IMR-90 (cell line): ENCODE measurements at regions not wholly inside any gene's neighbourhood (a gene's known extent, or its start where the extent isn't known, plus 50 kb on each side); places are given as distances from the start of the nearest gene placed in this dataset.

Experiments
- ATAC-seq: fragments of 200-7000 bp; cut with Tn5 transposase; 2 replicates; pipeline ENCODE4 v1.9.1; 2020; ENCODE audit warnings: low read depth, mild to moderate bottlenecking, moderate library complexity
- BruUV-seq: library from RNA; stranded (reverse); fragments of 400-500 nt; replicated peaks from 2 replicates; lab custom pipeline; 2021; lab: Mats Ljungman, UMichigan
- CTCF ChIA-PET: fragments of 300-600 bp; formaldehyde crosslinking; extraction: SDS; loops from one replicate; lab custom pipeline; 2021; ENCODE audit warnings: antibody characterized with exemption; lab: Yijun Ruan, JAX
- POLR2A ChIA-PET: fragments of 300-600 bp; sonication (Branson Sonifier 250); formaldehyde crosslinking; loops from one replicate; lab custom pipeline; 2022; ENCODE audit warnings: antibody characterized with exemption; ENCODE audit not compliant: unreplicated experiment; lab: Charles Lee
- DNase-seq: peaks from one replicate; pipeline ENCODE4 v3.0.0; 2013
- H2AFZ ChIP-seq: replicated peaks from 2 replicates; pipeline ENCODE3; 2013; ENCODE audit warnings: low read length, mild to moderate bottlenecking; ENCODE audit not compliant: poor library complexity
- H2AK5ac ChIP-seq: 2 replicates; pipeline ENCODE4 v1.6.1; 2013; ENCODE audit warnings: low read depth, low read length, inconsistent platforms
- H2AK9ac ChIP-seq: replicated peaks from 2 replicates; pipeline ENCODE3; 2013; ENCODE audit warnings: mild to moderate bottlenecking, low read depth, low read length, moderate library complexity; ENCODE audit not compliant: poor library complexity
- H2BK120ac ChIP-seq: 2 replicates; pipeline ENCODE4 v1.6.1; 2013; ENCODE audit warnings: low read depth, low read length, inconsistent platforms
- H2BK15ac ChIP-seq: 3 replicates; pipeline ENCODE4 v1.6.1; 2013; ENCODE audit warnings: low read depth, low read length, inconsistent platforms
- H2BK20ac ChIP-seq: 2 replicates; pipeline ENCODE4 v1.6.1; 2013; ENCODE audit warnings: low read depth, mild to moderate bottlenecking, inconsistent platforms, low read length, moderate library complexity
- H2BK5ac ChIP-seq: 2 replicates; pipeline ENCODE4 v1.6.1; 2013; ENCODE audit warnings: mild to moderate bottlenecking, low read depth, low read length, inconsistent platforms; ENCODE audit not compliant: poor library complexity, severe bottlenecking
- H3K14ac ChIP-seq: replicated peaks from 2 replicates; pipeline ENCODE4 v1.6.1; 2013; ENCODE audit warnings: low read depth, low read length, inconsistent platforms
- H3K18ac ChIP-seq: 2 replicates; pipeline ENCODE4 v1.6.1; 2013; ENCODE audit warnings: low read depth, low read length, control low read depth
- H3K23ac ChIP-seq: 2 replicates; pipeline ENCODE4 v1.6.1; 2013; ENCODE audit warnings: low read depth, low read length, inconsistent platforms
- H3K27ac ChIP-seq: 2 replicates; pipeline ENCODE4 v1.5.1; 2013; ENCODE audit warnings: mild to moderate bottlenecking, control low read depth, low read length; ENCODE audit not compliant: insufficient read depth
- H3K27me3 ChIP-seq: 2 replicates; pipeline ENCODE4 v1.6.1; 2013; ENCODE audit warnings: low read length; ENCODE audit not compliant: control insufficient read depth, insufficient read depth
- H3K36me3 ChIP-seq: 2 replicates; pipeline ENCODE4 v1.6.1; 2013; ENCODE audit warnings: low read length, mixed read lengths; ENCODE audit not compliant: control insufficient read depth, insufficient read depth
- H3K4ac ChIP-seq: 2 replicates; pipeline ENCODE4 v1.6.1; 2013; ENCODE audit warnings: low read depth, low read length, inconsistent platforms
- H3K4me1 ChIP-seq: 2 replicates; pipeline ENCODE4 v1.6.1; 2013; ENCODE audit warnings: low read length, mixed read lengths; ENCODE audit not compliant: control insufficient read depth, insufficient read depth
- H3K4me2 ChIP-seq: 2 replicates; pipeline ENCODE4 v1.6.1; 2013; ENCODE audit warnings: low read depth, mild to moderate bottlenecking, control low read depth, low read length, moderate library complexity
- H3K4me3 ChIP-seq: 2 replicates; pipeline ENCODE4 v1.5.1; 2013; ENCODE audit warnings: low read depth, mild to moderate bottlenecking, control low read depth, low read length, moderate library complexity; ENCODE audit not compliant: insufficient read depth
- H3K56ac ChIP-seq: 2 replicates; pipeline ENCODE4 v1.6.1; 2013; ENCODE audit warnings: low read length, inconsistent platforms; ENCODE audit not compliant: insufficient read depth; ENCODE audit errors: extremely low read depth
- H3K79me1 ChIP-seq, 2 experiments: 2 replicates each; pipeline ENCODE4 v1.6.1; 2013; ENCODE audit warnings: low read length in 2 of 2, inconsistent platforms in 1 of 2, low read depth in 1 of 2
- H3K9ac ChIP-seq: 2 replicates; pipeline ENCODE4 v1.6.1; 2013; ENCODE audit warnings: low read depth, low read length, control low read depth
- H3K9me1 ChIP-seq: 2 replicates; pipeline ENCODE4 v1.6.1; 2013; ENCODE audit warnings: low read length, inconsistent platforms; ENCODE audit not compliant: insufficient read depth
- H3K9me3 ChIP-seq: 2 replicates; pipeline ENCODE4 v1.6.1; 2013; ENCODE audit warnings: low read length; ENCODE audit not compliant: control insufficient read depth, insufficient read depth
- H4K20me1 ChIP-seq: 2 replicates; pipeline ENCODE4 v1.6.1; 2013; ENCODE audit warnings: low read length, inconsistent platforms; ENCODE audit not compliant: insufficient read depth
- H4K5ac ChIP-seq: 2 replicates; pipeline ENCODE4 v1.6.1; 2013; ENCODE audit warnings: mild to moderate bottlenecking, low read depth, low read length, control low read depth
- H4K8ac ChIP-seq, 2 experiments: 2 replicates each; pipeline ENCODE4 v1.6.1; 2013; ENCODE audit warnings: low read depth in 2 of 2, low read length in 2 of 2, control low read depth in 1 of 2, inconsistent platforms in 1 of 2
- H4K91ac ChIP-seq: 2 replicates; pipeline ENCODE4 v1.6.1; 2013; ENCODE audit warnings: low read depth, low read length, inconsistent platforms; ENCODE audit not compliant: insufficient read depth
- FOS ChIP-seq: fragments of 150-350 bp; IDR thresholded peaks from 2 replicates; pipeline ENCODE4 v1.6.1; 2016; ENCODE audit warnings: low read depth, low read length
- MAZ ChIP-seq: IDR thresholded peaks from 2 replicates; pipeline ENCODE4 v1.6.1; 2012; ENCODE audit warnings: low read depth, mild to moderate bottlenecking, low read length, improper control_type of control experiment, moderate library complexity, borderline replicate concordance
- NFE2L2 ChIP-seq: fragments of 150-350 bp; IDR thresholded peaks from 2 replicates; pipeline ENCODE4 v1.6.1; 2016; ENCODE audit warnings: low read depth, mild to moderate bottlenecking, low read length
- RCOR1 ChIP-seq: IDR thresholded peaks from 2 replicates; pipeline ENCODE4 v1.6.1; 2012; ENCODE audit warnings: mild to moderate bottlenecking, low read length, improper control_type of control experiment; ENCODE audit not compliant: insufficient replicate concordance
- USF2 ChIP-seq: fragments of 150-350 bp; IDR thresholded peaks from 2 replicates; pipeline ENCODE4 v1.6.1; 2017; ENCODE audit warnings: mild to moderate bottlenecking, antibody characterized with exemption, low read length, low read depth
- WGBS, 2 experiments: methylation state at CpG; one replicate each; pipeline versions ENCODE4 v1.1.5 to v1.1.7; 2013; ENCODE audit warnings: missing lambda C conversion rate in 2 of 2; ENCODE audit not compliant: insufficient read length in 1 of 2; ENCODE audit errors: extremely low coverage in 2 of 2; 5-methylcytosine and 5-hydroxymethylcytosine counted together
- dilution Hi-C: fragments of 300-500 bp; cut with HindIII; formaldehyde crosslinking; loops from one replicate; pipeline ENCODE4 v1.14.3; 2018; ENCODE audit warnings: low sequenced_read_pairs; ENCODE audit not compliant: unreplicated experiment
- in situ Hi-C: fragments of 300-500 bp; cut with MboI; formaldehyde crosslinking; loops from 3 replicates; pipeline ENCODE4 v1.14.3; 2019; ENCODE audit warnings: low sequenced_read_pairs, inconsistent platforms, mixed read lengths
- intact Hi-C: fragments of 100-400 bp; cut with micrococcal nuclease; formaldehyde crosslinking; loops from 2 replicates; pipeline ENCODE4 v1.10.0; 2022
- TF ChIP-seq, protein P1 (sequence below): conservative IDR thresholded peaks from 2 replicates; pipeline ENCODE4 v1.5.1; 2012; ENCODE audit warnings: mild to moderate bottlenecking, low read depth, low read length, improper control_type of control experiment
- TF ChIP-seq, protein P2 (sequence below): fragments of 150-350 bp; IDR thresholded peaks from 2 replicates; pipeline ENCODE4 v1.6.1; 2016; ENCODE audit warnings: low read depth, mild to moderate bottlenecking, low read length, moderate library complexity, borderline replicate concordance

DNA sequence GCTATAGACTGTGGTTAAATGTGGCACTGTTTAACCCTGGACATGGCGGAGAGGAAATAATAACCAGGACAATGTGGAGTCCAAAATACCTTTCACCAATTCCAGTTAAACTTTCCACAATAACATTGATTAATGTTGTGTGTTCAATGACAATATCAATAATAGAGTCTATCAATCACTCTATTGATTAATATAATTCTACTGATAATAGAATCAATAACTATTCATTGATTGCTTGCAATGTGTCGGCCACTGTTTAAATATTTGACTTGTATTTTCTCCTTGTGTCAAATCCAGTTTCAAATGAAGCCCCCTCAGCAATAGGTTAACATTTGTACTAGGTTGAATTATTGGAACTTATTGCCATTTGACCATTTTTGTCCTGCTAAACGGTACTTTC is 187.0 kb downstream of the PTPN20 start:
- H2AK5ac ChIP-seq, result no peak overlapping the region
- H3K27me3 ChIP-seq, result no peaks in the 10 kb centered on the region
- WGBS, 2 experiments, result no CpG with 5 or more reads among the region's 3 CpGs
- TF ChIP-seq RCOR1 (no peak), USF2 (no peak), NFE2L2 (no peak), MAZ (no peak), FOS (no peak)
- TF ChIP-seq, protein P1, sequence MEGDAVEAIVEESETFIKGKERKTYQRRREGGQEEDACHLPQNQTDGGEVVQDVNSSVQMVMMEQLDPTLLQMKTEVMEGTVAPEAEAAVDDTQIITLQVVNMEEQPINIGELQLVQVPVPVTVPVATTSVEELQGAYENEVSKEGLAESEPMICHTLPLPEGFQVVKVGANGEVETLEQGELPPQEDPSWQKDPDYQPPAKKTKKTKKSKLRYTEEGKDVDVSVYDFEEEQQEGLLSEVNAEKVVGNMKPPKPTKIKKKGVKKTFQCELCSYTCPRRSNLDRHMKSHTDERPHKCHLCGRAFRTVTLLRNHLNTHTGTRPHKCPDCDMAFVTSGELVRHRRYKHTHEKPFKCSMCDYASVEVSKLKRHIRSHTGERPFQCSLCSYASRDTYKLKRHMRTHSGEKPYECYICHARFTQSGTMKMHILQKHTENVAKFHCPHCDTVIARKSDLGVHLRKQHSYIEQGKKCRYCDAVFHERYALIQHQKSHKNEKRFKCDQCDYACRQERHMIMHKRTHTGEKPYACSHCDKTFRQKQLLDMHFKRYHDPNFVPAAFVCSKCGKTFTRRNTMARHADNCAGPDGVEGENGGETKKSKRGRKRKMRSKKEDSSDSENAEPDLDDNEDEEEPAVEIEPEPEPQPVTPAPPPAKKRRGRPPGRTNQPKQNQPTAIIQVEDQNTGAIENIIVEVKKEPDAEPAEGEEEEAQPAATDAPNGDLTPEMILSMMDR, result no peak
- TF ChIP-seq, protein P2, sequence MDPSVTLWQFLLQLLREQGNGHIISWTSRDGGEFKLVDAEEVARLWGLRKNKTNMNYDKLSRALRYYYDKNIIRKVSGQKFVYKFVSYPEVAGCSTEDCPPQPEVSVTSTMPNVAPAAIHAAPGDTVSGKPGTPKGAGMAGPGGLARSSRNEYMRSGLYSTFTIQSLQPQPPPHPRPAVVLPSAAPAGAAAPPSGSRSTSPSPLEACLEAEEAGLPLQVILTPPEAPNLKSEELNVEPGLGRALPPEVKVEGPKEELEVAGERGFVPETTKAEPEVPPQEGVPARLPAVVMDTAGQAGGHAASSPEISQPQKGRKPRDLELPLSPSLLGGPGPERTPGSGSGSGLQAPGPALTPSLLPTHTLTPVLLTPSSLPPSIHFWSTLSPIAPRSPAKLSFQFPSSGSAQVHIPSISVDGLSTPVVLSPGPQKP, result no peak
- H2AFZ ChIP-seq, result no peak overlapping the region
- ChIA-PET CTCF (no interaction called here), POLR2A (no interaction called here)
- in situ Hi-C loops, result no loop called here
- intact Hi-C loops, result no loop called here
- H4K91ac ChIP-seq, result no peak overlapping the region
- no peak for ATAC-seq
- no peak overlapping the region for H3K4me3 ChIP-seq
- H2BK120ac ChIP-seq, result no peak overlapping the region
- H3K4me2 ChIP-seq, result no peak overlapping the region
- H3K18ac ChIP-seq, result no peak overlapping the region
- H4K8ac ChIP-seq, result no peak overlapping the region
- H3K23ac ChIP-seq, result no peak overlapping the region
- no peak for DNase-seq
- no peak overlapping the region for H2BK5ac ChIP-seq
- H3K9me3 ChIP-seq, result peaks cover 7% of the 10 kb centered on the region; the same call in 1 of the 2 replicates
- no peak overlapping the region for H3K4ac ChIP-seq
- H3K56ac ChIP-seq, result no peak overlapping the region
- H4K5ac ChIP-seq, result no peak overlapping the region
- no peaks in the 10 kb centered on the region for H3K79me1 ChIP-seq
- no peak overlapping the region for H3K9ac ChIP-seq
- no peak overlapping the region for H2BK15ac ChIP-seq
- H2BK20ac ChIP-seq, result no peak overlapping the region
- dilution Hi-C loops, result no loop called here
- H3K4me1 ChIP-seq, result no peaks in the 10 kb centered on the region
- no peaks in the 10 kb centered on the region for H3K36me3 ChIP-seq
- no peak overlapping the region for H2AK9ac ChIP-seq
- BruUV-seq, result no TSS peak
- no peaks in the 10 kb centered on the region for H4K20me1 ChIP-seq
- H3K27ac ChIP-seq, result no peak overlapping the region
- no peak overlapping the region for H3K14ac ChIP-seq
- no peaks in the 10 kb centered on the region for H3K9me1 ChIP-seq
